Fibroblast of villous mesenchyme (primary cell): ENCODE measurements at regions not wholly inside any gene's neighbourhood (a gene's known extent, or its start where the extent isn't known, plus 50 kb on each side); places are given as distances from the start of the nearest gene placed in this dataset.
"Not testable (repeated sequence)": the region's sequence is repeated elsewhere in the genome, so short reads cannot be mapped to it uniquely, and the experiment has no call there.

Experiments used
- DNase-seq: peaks from one replicate; pipeline ENCODE4 v3.0.0-alpha.2; 2010; ENCODE audit warnings: low read depth
- H3K4me3 ChIP-seq: 2 replicates; pipeline ENCODE4 v1.5.1; 2011; ENCODE audit warnings: low read depth, mild to moderate bottlenecking, low read length
- TF ChIP-seq, protein P1 (sequence below): IDR thresholded peaks from 2 replicates; pipeline ENCODE4 v1.5.1; 2012; ENCODE audit warnings: low read depth, mild to moderate bottlenecking, low read length; ENCODE audit not compliant: insufficient read depth

GRCh38 chr13:70995338-70995737 is 871.7 kb downstream of the DACH1 start:
- no peak for DNase-seq
- TF ChIP-seq, protein P1, sequence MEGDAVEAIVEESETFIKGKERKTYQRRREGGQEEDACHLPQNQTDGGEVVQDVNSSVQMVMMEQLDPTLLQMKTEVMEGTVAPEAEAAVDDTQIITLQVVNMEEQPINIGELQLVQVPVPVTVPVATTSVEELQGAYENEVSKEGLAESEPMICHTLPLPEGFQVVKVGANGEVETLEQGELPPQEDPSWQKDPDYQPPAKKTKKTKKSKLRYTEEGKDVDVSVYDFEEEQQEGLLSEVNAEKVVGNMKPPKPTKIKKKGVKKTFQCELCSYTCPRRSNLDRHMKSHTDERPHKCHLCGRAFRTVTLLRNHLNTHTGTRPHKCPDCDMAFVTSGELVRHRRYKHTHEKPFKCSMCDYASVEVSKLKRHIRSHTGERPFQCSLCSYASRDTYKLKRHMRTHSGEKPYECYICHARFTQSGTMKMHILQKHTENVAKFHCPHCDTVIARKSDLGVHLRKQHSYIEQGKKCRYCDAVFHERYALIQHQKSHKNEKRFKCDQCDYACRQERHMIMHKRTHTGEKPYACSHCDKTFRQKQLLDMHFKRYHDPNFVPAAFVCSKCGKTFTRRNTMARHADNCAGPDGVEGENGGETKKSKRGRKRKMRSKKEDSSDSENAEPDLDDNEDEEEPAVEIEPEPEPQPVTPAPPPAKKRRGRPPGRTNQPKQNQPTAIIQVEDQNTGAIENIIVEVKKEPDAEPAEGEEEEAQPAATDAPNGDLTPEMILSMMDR = no peak
- H3K4me3 ChIP-seq = no peak overlapping the region

- TF ChIP-seq, protein P1 = no peak
Measured at GRCh38 chr13:70994191-70994590, 872.8 kb downstream of the DACH1 start.

DNA sequence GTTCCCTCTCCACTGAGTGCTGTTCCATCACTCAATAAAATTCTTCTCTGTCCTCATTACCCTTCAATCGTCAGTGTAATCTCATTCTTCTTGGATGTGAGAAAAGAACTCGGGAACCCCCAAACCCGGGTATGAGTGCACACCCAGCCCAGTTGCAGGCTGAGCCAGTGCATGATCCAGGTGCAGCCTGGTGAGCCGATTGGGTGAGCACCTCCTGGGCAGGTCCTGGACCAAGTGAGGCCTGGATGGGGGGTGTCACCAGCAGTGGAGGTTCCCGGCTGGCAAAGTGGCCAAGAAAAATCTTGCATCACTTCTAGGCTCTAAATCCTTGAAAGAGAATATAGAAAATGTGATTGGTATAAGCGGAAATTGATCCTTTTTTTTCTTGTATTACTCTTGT is 878.8 kb upstream of the KLHL1 start:
- no peak overlapping the region for H3K4me3 ChIP-seq
- TF ChIP-seq, protein P1 = no peak
- no peak for DNase-seq

More at GRCh38 chr13:70994191-70994590, 872.8 kb downstream of the DACH1 start:
- DNase-seq = no peak
- no peak overlapping the region for H3K4me3 ChIP-seq

DNA sequence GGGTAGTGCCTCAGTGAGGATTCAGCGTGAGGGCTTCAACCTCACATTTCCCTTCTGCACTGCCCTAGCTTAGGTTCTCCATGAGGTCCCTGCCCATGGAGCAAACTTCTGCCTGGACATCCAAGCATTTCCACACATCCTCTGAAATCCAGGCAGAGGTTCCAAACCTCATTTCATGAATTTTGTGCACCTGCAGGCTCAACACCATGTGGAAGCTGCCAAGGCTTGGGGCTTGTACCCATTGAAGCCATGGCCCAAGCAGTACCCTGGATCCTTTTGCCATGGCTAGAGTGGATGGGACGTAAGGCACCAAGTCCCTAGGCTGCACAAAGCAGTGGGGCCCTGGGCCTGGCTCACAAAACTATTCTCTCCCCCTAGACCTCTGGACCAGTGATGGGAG is 877.1 kb upstream of the KLHL1 start:
- DNase-seq = no peak
- no peak overlapping the region for H3K4me3 ChIP-seq
- TF ChIP-seq, protein P1 = no peak

GRCh38 chr13:70981219-70981618 is 873.0 kb upstream of the KLHL1 start:
- DNase-seq, H3K4me3 ChIP-seq: not testable (repeated sequence)

GRCh38 chr13:70969321-70969720 is 861.1 kb upstream of the KLHL1 start:
- TF ChIP-seq, protein P1 = no peak
- H3K4me3 ChIP-seq = no peak overlapping the region
- no peak for DNase-seq

GRCh38 chr13:70967564-70967963 is 859.3 kb upstream of the KLHL1 start:
- no peak for DNase-seq
- TF ChIP-seq, protein P1 = no peak
- no peak overlapping the region for H3K4me3 ChIP-seq
